ENCODE measurements at regions not wholly inside any gene's neighbourhood (a gene's known extent, or its start where the extent isn't known, plus 50 kb on each side); places are given as distances from the start of the nearest gene placed in this dataset.

DNA sequence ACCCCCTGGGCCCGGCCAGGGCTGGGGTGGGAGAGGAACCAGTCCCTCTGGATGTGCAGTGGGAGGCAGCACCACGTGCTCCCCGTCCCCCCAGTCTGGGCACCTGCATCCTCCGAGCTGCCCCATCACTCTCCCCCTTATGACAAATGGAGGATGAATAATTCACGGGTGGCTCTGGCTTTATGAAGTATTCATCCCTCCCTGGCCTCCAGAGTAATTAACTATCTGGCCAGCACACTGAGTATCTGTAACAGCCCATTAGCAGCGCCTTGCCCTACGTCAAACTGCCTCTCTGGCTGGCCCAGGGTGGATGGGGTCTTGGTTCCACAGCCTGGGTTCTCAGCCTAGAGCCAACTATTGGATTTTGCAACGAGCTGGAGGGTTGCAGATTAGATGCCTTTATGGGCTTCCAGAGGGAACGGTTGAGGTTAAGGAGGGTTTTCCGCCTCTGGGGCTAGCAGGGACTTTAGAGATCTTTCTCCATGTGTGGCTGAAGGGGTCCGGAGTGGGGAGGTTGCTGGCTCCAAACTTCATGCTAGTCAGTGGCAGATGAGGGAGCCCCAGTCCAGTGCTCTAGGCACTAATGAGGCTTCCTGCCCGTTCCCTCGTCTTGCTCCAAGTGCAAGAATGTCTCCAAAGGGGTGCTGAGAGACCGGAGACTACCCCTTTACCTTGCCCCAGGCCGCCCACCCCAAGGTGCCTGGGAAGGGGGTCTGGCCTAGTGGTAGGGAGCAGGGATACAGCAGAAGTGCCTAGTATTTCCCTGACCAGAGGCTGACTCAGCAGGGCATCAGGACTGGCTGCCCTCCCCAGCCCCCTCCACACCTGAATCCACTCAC, 53.5 kb upstream of the MLN start:
- H3K36me3 ChIP-seq (ENCODE audit: low read depth, missing control alignments) = no peaks in the 10 kb centered on the region
- DNase-seq = no peak
- no peak overlapping the region for H3K27ac ChIP-seq
- no peaks in the 10 kb centered on the region for H3K4me1 ChIP-seq
- H3K9me3 ChIP-seq = no peaks in the 10 kb centered on the region
- intact Hi-C loops (cut with DNase I; ENCODE audit: low total_unique reads) = no loop called here
- no peak overlapping the region for H3K4me3 ChIP-seq
- TF ChIP-seq POLR2A (IDR thresholded peaks at IDR 0.05) = no peak
- TF ChIP-seq, protein P1, sequence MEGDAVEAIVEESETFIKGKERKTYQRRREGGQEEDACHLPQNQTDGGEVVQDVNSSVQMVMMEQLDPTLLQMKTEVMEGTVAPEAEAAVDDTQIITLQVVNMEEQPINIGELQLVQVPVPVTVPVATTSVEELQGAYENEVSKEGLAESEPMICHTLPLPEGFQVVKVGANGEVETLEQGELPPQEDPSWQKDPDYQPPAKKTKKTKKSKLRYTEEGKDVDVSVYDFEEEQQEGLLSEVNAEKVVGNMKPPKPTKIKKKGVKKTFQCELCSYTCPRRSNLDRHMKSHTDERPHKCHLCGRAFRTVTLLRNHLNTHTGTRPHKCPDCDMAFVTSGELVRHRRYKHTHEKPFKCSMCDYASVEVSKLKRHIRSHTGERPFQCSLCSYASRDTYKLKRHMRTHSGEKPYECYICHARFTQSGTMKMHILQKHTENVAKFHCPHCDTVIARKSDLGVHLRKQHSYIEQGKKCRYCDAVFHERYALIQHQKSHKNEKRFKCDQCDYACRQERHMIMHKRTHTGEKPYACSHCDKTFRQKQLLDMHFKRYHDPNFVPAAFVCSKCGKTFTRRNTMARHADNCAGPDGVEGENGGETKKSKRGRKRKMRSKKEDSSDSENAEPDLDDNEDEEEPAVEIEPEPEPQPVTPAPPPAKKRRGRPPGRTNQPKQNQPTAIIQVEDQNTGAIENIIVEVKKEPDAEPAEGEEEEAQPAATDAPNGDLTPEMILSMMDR (IDR thresholded peaks at IDR 0.05) = no peak
- WGBS, 2 donors = 66 to 74% methylated on average over 5 to 15 of the region's 15 CpGs
- H3K27me3 ChIP-seq = no peaks in the 10 kb centered on the region

DNA sequence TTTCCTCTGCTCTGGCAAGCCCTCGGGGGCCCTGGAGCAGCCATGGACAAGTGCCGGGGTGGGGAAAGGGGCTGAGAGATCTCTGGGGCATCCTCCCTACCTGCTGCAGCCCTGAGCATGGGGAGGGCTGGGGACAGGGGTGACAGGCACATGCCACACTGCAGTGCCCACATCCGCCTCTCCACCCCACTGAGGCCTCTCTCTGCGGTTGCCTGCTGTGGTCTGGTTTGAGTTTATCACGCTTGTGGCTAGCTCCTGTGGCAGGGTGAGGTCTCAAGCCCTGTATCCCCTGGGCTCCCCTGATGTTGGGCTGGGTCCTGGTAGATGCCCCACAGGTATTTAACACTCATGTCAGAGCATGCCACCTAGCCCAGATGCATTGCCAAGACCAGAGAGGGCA, 52.9 kb upstream of the MLN start:
- DNase-seq = no peak
- Histone ChIP-seq H3K27ac (no peak overlapping the region), H3K27me3 (no peaks in the 10 kb centered on the region), H3K36me3 (ENCODE audit: low read depth, missing control alignments) (no peaks in the 10 kb centered on the region), H3K4me1 (no peaks in the 10 kb centered on the region), H3K4me3 (no peak overlapping the region), H3K9me3 (no peaks in the 10 kb centered on the region)
- TF ChIP-seq POLR2A (IDR thresholded peaks at IDR 0.05) = no peak
- TF ChIP-seq, protein P1 (IDR thresholded peaks at IDR 0.05) = no peak
- intact Hi-C loops (cut with DNase I; ENCODE audit: low total_unique reads) = no loop called here
- WGBS, 2 donors = 80 to 89% methylated on average over 1 to 5 of the region's 5 CpGs

DNA sequence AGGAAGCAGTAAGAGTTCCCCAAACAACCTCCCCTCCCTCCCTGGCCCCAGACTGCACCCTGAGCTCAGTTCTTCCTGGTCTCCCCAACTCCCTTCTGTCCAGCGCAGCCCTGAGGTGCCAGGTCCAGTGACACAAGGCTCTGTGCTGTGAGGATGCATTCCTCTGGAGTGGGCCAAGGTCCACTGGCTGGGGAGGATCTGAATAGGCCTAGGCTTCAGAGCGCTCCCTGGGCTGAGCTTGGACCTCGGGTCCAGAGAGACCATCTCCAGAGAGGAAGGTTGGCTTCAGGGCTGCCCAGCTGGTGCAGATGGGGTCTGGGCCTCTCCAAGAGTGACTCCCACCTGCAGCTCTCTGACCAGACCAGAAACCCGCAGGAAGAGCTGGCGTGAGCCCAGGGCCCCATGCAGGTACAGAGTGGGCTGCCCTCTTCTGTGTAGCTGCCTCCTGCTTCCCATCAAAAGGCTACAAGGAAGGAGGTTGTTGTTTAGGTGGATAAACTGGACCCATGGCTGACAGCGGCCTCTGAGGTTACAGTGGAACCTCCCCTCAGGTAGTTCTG, 52.3 kb upstream of the MLN start:
- no peaks in the 10 kb centered on the region for H3K9me3 ChIP-seq
- no peaks in the 10 kb centered on the region for H3K36me3 ChIP-seq (ENCODE audit: low read depth, missing control alignments)
- intact Hi-C loops (cut with DNase I; ENCODE audit: low total_unique reads) = no loop called here
- no peak for DNase-seq
- H3K27me3 ChIP-seq = no peaks in the 10 kb centered on the region
- no peaks in the 10 kb centered on the region for H3K4me1 ChIP-seq
- H3K27ac ChIP-seq = no peak overlapping the region
- H3K4me3 ChIP-seq = no peak overlapping the region
- TF ChIP-seq, protein P1 (IDR thresholded peaks at IDR 0.05) = no peak
- no peak for TF ChIP-seq POLR2A (IDR thresholded peaks at IDR 0.05)
- WGBS, 2 donors = 83 to 90% methylated on average over 2 to 6 of the region's 6 CpGs

DNA sequence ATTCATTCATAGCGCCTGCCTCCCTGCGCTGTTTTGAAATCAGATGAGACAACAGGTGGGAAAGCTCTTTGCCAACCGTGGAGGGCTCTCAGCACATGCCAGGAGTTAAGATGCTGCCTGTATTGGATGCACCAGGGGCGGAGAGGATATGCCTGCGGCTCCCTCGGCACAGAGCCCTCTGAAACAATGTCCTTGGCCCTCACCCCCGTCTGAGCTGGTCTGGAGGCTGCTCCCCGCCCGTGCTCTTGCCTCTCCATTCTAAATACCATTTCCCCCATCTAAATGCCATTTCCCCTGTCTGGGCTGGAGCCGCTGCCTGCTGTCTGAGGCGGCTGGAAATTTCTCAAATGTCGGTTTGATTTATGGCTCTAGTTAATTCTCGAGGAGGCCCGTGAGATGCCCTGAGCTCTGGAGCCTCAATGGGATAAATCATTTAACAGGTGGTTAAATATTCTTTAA, 50.8 kb upstream of the MLN start:
- Histone ChIP-seq H3K4me3 (no peak overlapping the region), H3K27ac (no peak overlapping the region), H3K4me1 (no peaks in the 10 kb centered on the region), H3K27me3 (no peaks in the 10 kb centered on the region), H3K36me3 (ENCODE audit: low read depth, missing control alignments) (no peaks in the 10 kb centered on the region), H3K9me3 (no peaks in the 10 kb centered on the region)
- 62 to 67% methylated on average over 12 to 14 of the region's 14 CpGs for WGBS, 2 donors
- DNase-seq = no peak
- intact Hi-C loops (cut with DNase I; ENCODE audit: low total_unique reads) = no loop called here
- TF ChIP-seq, protein P1 (IDR thresholded peaks at IDR 0.05) = no peak
- no peak for TF ChIP-seq POLR2A (IDR thresholded peaks at IDR 0.05)
